ENCODE measurements at regions not wholly inside any gene's neighbourhood (a gene's known extent, or its start where the extent isn't known, plus 50 kb on each side); places are given as distances from the start of the nearest gene placed in this dataset.

DNA sequence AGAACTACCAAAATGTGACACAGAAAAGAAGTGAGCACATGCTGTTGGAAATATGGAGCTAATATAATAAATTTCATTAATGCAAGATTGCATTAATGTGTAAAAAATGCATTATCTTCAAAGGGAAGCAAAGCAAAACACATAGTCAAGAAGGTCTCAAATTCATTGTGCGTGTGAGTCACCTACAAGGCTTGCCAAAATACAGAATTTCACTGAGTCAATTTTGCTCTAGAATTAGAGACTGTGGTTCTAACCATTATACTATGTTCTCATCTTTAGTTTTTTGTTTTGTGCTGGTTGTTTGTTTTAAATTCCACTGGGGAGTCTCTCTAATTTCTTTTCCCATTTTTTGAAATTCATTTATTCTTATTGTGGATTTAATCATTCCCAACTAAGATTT is 149.8 kb upstream of the SLITRK1 start:
- no peak for TF ChIP-seq JUNB (IDR thresholded peaks at IDR 0.05; ENCODE audit: unreplicated experiment)
- TF ChIP-seq, protein P1, sequence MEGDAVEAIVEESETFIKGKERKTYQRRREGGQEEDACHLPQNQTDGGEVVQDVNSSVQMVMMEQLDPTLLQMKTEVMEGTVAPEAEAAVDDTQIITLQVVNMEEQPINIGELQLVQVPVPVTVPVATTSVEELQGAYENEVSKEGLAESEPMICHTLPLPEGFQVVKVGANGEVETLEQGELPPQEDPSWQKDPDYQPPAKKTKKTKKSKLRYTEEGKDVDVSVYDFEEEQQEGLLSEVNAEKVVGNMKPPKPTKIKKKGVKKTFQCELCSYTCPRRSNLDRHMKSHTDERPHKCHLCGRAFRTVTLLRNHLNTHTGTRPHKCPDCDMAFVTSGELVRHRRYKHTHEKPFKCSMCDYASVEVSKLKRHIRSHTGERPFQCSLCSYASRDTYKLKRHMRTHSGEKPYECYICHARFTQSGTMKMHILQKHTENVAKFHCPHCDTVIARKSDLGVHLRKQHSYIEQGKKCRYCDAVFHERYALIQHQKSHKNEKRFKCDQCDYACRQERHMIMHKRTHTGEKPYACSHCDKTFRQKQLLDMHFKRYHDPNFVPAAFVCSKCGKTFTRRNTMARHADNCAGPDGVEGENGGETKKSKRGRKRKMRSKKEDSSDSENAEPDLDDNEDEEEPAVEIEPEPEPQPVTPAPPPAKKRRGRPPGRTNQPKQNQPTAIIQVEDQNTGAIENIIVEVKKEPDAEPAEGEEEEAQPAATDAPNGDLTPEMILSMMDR (conservative IDR thresholded peaks at IDR 0.05; ENCODE audit: low read depth in 2 of 2): no peak
- TF ChIP-seq POLR2AphosphoS5 (IDR thresholded peaks at IDR 0.05; ENCODE audit: low read depth): no peak
- TF ChIP-seq EZH2 (IDR thresholded peaks at IDR 0.05; ENCODE audit: low read depth, unreplicated experiment): no peak
- TF ChIP-seq, protein P2, sequence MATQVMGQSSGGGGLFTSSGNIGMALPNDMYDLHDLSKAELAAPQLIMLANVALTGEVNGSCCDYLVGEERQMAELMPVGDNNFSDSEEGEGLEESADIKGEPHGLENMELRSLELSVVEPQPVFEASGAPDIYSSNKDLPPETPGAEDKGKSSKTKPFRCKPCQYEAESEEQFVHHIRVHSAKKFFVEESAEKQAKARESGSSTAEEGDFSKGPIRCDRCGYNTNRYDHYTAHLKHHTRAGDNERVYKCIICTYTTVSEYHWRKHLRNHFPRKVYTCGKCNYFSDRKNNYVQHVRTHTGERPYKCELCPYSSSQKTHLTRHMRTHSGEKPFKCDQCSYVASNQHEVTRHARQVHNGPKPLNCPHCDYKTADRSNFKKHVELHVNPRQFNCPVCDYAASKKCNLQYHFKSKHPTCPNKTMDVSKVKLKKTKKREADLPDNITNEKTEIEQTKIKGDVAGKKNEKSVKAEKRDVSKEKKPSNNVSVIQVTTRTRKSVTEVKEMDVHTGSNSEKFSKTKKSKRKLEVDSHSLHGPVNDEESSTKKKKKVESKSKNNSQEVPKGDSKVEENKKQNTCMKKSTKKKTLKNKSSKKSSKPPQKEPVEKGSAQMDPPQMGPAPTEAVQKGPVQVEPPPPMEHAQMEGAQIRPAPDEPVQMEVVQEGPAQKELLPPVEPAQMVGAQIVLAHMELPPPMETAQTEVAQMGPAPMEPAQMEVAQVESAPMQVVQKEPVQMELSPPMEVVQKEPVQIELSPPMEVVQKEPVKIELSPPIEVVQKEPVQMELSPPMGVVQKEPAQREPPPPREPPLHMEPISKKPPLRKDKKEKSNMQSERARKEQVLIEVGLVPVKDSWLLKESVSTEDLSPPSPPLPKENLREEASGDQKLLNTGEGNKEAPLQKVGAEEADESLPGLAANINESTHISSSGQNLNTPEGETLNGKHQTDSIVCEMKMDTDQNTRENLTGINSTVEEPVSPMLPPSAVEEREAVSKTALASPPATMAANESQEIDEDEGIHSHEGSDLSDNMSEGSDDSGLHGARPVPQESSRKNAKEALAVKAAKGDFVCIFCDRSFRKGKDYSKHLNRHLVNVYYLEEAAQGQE (IDR thresholded peaks at IDR 0.05; ENCODE audit: unreplicated experiment): no peak
- TF ChIP-seq EZH2phosphoT487 (IDR thresholded peaks at IDR 0.05; ENCODE audit: unreplicated experiment): no peak
- no peak for TF ChIP-seq ZNF114 (CRISPR knock-in tag; IDR thresholded peaks at IDR 0.05)
- TF ChIP-seq CREB1 (CRISPR knock-in tag; IDR thresholded peaks at IDR 0.05; ENCODE audit: low read depth): no peak
- TF ChIP-seq, protein P3, sequence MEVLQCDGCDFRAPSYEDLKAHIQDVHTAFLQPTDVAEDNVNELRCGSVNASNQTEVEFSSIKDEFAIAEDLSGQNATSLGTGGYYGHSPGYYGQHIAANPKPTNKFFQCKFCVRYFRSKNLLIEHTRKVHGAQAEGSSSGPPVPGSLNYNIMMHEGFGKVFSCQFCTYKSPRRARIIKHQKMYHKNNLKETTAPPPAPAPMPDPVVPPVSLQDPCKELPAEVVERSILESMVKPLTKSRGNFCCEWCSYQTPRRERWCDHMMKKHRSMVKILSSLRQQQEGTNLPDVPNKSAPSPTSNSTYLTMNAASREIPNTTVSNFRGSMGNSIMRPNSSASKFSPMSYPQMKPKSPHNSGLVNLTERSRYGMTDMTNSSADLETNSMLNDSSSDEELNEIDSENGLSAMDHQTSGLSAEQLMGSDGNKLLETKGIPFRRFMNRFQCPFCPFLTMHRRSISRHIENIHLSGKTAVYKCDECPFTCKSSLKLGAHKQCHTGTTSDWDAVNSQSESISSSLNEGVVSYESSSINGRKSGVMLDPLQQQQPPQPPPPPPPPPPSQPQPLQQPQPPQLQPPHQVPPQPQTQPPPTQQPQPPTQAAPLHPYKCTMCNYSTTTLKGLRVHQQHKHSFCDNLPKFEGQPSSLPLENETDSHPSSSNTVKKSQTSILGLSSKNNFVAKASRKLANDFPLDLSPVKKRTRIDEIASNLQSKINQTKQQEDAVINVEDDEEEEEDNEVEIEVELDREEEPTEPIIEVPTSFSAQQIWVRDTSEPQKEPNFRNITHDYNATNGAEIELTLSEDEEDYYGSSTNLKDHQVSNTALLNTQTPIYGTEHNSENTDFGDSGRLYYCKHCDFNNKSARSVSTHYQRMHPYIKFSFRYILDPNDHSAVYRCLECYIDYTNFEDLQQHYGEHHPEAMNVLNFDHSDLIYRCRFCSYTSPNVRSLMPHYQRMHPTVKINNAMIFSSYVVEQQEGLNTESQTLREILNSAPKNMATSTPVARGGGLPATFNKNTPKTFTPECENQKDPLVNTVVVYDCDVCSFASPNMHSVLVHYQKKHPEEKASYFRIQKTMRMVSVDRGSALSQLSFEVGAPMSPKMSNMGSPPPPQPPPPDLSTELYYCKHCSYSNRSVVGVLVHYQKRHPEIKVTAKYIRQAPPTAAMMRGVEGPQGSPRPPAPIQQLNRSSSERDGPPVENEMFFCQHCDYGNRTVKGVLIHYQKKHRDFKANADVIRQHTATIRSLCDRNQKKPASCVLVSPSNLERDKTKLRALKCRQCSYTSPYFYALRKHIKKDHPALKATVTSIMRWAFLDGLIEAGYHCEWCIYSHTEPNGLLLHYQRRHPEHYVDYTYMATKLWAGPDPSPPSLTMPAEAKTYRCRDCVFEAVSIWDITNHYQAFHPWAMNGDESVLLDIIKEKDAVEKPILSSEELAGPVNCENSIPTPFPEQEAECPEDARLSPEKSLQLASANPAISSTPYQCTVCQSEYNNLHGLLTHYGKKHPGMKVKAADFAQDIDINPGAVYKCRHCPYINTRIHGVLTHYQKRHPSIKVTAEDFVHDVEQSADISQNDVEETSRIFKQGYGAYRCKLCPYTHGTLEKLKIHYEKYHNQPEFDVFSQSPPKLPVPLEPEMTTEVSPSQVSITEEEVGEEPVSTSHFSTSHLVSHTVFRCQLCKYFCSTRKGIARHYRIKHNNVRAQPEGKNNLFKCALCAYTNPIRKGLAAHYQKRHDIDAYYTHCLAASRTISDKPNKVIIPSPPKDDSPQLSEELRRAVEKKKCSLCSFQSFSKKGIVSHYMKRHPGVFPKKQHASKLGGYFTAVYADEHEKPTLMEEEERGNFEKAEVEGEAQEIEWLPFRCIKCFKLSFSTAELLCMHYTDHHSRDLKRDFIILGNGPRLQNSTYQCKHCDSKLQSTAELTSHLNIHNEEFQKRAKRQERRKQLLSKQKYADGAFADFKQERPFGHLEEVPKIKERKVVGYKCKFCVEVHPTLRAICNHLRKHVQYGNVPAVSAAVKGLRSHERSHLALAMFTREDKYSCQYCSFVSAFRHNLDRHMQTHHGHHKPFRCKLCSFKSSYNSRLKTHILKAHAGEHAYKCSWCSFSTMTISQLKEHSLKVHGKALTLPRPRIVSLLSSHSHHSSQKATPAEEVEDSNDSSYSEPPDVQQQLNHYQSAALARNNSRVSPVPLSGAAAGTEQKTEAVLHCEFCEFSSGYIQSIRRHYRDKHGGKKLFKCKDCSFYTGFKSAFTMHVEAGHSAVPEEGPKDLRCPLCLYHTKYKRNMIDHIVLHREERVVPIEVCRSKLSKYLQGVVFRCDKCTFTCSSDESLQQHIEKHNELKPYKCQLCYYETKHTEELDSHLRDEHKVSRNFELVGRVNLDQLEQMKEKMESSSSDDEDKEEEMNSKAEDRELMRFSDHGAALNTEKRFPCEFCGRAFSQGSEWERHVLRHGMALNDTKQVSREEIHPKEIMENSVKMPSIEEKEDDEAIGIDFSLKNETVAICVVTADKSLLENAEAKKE (CRISPR knock-in tag; IDR thresholded peaks at IDR 0.05): no peak
- TF ChIP-seq, protein P4, sequence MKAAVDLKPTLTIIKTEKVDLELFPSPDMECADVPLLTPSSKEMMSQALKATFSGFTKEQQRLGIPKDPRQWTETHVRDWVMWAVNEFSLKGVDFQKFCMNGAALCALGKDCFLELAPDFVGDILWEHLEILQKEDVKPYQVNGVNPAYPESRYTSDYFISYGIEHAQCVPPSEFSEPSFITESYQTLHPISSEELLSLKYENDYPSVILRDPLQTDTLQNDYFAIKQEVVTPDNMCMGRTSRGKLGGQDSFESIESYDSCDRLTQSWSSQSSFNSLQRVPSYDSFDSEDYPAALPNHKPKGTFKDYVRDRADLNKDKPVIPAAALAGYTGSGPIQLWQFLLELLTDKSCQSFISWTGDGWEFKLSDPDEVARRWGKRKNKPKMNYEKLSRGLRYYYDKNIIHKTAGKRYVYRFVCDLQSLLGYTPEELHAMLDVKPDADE (IDR thresholded peaks at IDR 0.05): no peak
- no peak for TF ChIP-seq NANOG (IDR thresholded peaks at IDR 0.05; ENCODE audit: borderline replicate concordance)
- no peak for TF ChIP-seq ZNF331 (CRISPR knock-in tag; IDR thresholded peaks at IDR 0.05; ENCODE audit: low read depth)
- no peak for TF ChIP-seq STAT1 (IDR thresholded peaks at IDR 0.05; ENCODE audit: unreplicated experiment)
